Activated naive CD4-positive, alpha-beta T cell treated with anti-CD3 and anti-CD28 coated beads, Interleukin-2, amount 50 U/mL, for 16 hours (primary cell): ENCODE measurements at regions not wholly inside any gene's neighbourhood (a gene's known extent, or its start where the extent isn't known, plus 50 kb on each side); places are given as distances from the start of the nearest gene placed in this dataset.
"Not testable (repeated sequence)": the region's sequence is repeated elsewhere in the genome, so short reads cannot be mapped to it uniquely, and the experiment has no call there.

Source experiments
- DNase-seq: peaks from one replicate; pipeline ENCODE4 v3.0.0-alpha.2; 2020

- no peak for DNase-seq
These were observed 256.4 kb downstream of the TFAP2C start for GRCh38 chr20:56885521-56885920.

GRCh38 chr20:56890011-56890410, 260.9 kb downstream of the TFAP2C start:
- DNase-seq, result no peak

- no peak for DNase-seq
These were observed 264.3 kb downstream of the TFAP2C start for GRCh38 chr20:56893226-56893917.

- no peak for DNase-seq
These were observed 267.3 kb downstream of the TFAP2C start for GRCh38 chr20:56896447-56896846.

- no peak for DNase-seq
These were observed 268.3 kb downstream of the TFAP2C start for GRCh38 chr20:56897318-56897957.

GRCh38 chr20:56897958-56898349, 268.8 kb downstream of the TFAP2C start:
- no peak for DNase-seq

- DNase-seq, result no peak
These were observed 270.4 kb downstream of the TFAP2C start for GRCh38 chr20:56899506-56899905.

- DNase-seq, result no peak
These were observed 271.1 kb downstream of the TFAP2C start for GRCh38 chr20:56900252-56900651.

GRCh38 chr20:56903421-56903820, 274.3 kb downstream of the TFAP2C start:
- no peak for DNase-seq

- no peak for DNase-seq
These were observed 274.8 kb downstream of the TFAP2C start for GRCh38 chr20:56903858-56904257.

- DNase-seq, result no peak
These were observed 281.0 kb downstream of the TFAP2C start for GRCh38 chr20:56909918-56910714.

GRCh38 chr20:56911946-56912345, 282.8 kb downstream of the TFAP2C start:
- DNase-seq, result no peak

- no peak for DNase-seq
These were observed 285.4 kb downstream of the TFAP2C start for GRCh38 chr20:56914532-56914931.

GRCh38 chr20:56916345-56916622, 287.2 kb downstream of the TFAP2C start:
- DNase-seq, result no peak

GRCh38 chr20:56920041-56920440, 290.9 kb downstream of the TFAP2C start:
- not testable (repeated sequence) for DNase-seq

GRCh38 chr20:56922497-56922896, 293.4 kb downstream of the TFAP2C start:
- DNase-seq, result no peak

GRCh38 chr20:56924292-56925081, 295.4 kb downstream of the TFAP2C start:
- DNase-seq, result no peak

- no peak for DNase-seq
These were observed 296.1 kb downstream of the TFAP2C start for GRCh38 chr20:56925082-56925830.

- no peak for DNase-seq
These were observed 296.7 kb downstream of the TFAP2C start for GRCh38 chr20:56925831-56926170.

GRCh38 chr20:56926501-56926900, 297.4 kb downstream of the TFAP2C start:
- no peak for DNase-seq

- DNase-seq, result no peak
These were observed 298.0 kb downstream of the TFAP2C start for GRCh38 chr20:56927127-56927526.

- DNase-seq, result no peak
These were observed 298.9 kb downstream of the TFAP2C start for GRCh38 chr20:56928007-56928406.

GRCh38 chr20:56929606-56930005, 300.5 kb downstream of the TFAP2C start:
- DNase-seq, result no peak
